ENCODE measurements at regions not wholly inside any gene's neighbourhood (a gene's known extent, or its start where the extent isn't known, plus 50 kb on each side); places are given as distances from the start of the nearest gene placed in this dataset.
A peak's percentile ranks its signal among the peaks of the same experiment; 100 is the strongest.
"Not testable (repeated sequence)": the region's sequence is repeated elsewhere in the genome, so short reads cannot be mapped to it uniquely, and the experiment has no call there.

DNA sequence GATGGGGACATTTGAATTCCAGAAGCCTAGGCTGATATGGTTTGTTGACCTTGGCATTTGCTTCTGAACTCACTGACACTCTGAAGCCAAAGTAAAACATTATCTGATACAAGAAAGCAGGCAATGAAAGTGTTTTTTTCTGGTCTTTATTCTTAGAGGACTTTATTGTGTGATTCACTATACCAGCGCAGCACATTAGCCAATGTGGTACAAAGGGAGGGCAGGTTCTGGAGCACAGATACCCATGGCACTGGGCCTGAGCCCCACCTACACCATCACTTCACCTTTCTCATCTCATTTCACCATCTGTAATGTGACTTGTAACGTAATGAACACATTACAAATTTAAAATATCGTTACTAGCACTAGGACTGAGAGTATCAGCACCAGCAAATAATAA, 89.7 kb upstream of the ZNF366 start:
- no peaks in the 10 kb centered on the region for H3K36me3 ChIP-seq
- H3K4me1 ChIP-seq = peaks cover 27% of the 10 kb centered on the region
- intact Hi-C loops (cut with DNase I) = no loop called here
- H3K4me3 ChIP-seq = no peak overlapping the region
- TF ChIP-seq, protein P1, sequence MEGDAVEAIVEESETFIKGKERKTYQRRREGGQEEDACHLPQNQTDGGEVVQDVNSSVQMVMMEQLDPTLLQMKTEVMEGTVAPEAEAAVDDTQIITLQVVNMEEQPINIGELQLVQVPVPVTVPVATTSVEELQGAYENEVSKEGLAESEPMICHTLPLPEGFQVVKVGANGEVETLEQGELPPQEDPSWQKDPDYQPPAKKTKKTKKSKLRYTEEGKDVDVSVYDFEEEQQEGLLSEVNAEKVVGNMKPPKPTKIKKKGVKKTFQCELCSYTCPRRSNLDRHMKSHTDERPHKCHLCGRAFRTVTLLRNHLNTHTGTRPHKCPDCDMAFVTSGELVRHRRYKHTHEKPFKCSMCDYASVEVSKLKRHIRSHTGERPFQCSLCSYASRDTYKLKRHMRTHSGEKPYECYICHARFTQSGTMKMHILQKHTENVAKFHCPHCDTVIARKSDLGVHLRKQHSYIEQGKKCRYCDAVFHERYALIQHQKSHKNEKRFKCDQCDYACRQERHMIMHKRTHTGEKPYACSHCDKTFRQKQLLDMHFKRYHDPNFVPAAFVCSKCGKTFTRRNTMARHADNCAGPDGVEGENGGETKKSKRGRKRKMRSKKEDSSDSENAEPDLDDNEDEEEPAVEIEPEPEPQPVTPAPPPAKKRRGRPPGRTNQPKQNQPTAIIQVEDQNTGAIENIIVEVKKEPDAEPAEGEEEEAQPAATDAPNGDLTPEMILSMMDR (IDR thresholded peaks at IDR 0.05) = no peak
- H3K27ac ChIP-seq = peak overlapping the region; percentile 64
- ATAC-seq (no peak), DNase-seq (no peak)
- H3K9me3 ChIP-seq = peaks cover 4% of the 10 kb centered on the region
- H3K27me3 ChIP-seq = no peaks in the 10 kb centered on the region

GRCh38 chr5:72588640-72589039, 81.4 kb upstream of the ZNF366 start:
- Histone ChIP-seq H3K9me3 (no peaks in the 10 kb centered on the region), H3K4me1 (no peaks in the 10 kb centered on the region), H3K27ac (no peak overlapping the region), H3K27me3 (no peaks in the 10 kb centered on the region), H3K4me3 (no peak overlapping the region), H3K36me3 (no peaks in the 10 kb centered on the region)
- intact Hi-C loops (cut with DNase I) = no loop called here
- DNase-seq (no peak), ATAC-seq (no peak)
- TF ChIP-seq, protein P1 (IDR thresholded peaks at IDR 0.05) = no peak

DNA sequence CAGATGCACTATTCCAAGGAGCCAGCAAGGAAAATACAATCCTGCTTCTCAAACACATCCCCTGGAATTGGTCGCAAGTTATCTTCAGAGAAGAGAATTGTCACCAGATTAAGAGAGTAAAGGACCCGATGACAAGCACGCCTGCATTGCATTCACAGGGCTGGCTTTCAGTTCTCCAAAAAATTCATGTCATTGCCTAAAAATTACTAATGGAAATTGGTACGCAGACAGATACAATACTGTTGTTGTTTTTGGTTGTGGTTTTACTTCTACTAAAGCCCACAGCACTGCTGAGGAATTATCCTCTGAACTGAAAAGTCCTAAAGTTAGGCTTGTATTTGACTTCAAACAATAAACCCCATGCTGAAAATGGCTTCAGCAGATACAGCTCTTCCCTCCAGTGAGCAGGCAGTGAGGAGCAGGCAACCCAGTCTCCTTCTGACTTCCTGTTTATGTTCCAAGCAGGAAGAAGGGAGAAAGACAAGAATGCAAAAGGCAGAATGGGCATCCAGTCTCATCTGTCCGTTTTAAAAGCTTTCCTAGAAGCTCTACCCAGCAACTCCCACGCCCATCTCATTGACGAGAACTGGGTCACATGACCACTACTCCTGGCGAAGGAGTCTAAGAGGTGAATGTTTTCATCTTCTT, 80.6 kb upstream of the ZNF366 start:
- Histone ChIP-seq H3K36me3 (no peaks in the 10 kb centered on the region), H3K27me3 (no peaks in the 10 kb centered on the region), H3K9me3 (no peaks in the 10 kb centered on the region), H3K4me3 (no peak overlapping the region), H3K4me1 (no peaks in the 10 kb centered on the region), H3K27ac (no peak overlapping the region)
- ATAC-seq = peak; percentile 52
- no peak for DNase-seq
- TF ChIP-seq, protein P1 (IDR thresholded peaks at IDR 0.05) = no peak
- intact Hi-C loops (cut with DNase I) = no loop called here

DNA sequence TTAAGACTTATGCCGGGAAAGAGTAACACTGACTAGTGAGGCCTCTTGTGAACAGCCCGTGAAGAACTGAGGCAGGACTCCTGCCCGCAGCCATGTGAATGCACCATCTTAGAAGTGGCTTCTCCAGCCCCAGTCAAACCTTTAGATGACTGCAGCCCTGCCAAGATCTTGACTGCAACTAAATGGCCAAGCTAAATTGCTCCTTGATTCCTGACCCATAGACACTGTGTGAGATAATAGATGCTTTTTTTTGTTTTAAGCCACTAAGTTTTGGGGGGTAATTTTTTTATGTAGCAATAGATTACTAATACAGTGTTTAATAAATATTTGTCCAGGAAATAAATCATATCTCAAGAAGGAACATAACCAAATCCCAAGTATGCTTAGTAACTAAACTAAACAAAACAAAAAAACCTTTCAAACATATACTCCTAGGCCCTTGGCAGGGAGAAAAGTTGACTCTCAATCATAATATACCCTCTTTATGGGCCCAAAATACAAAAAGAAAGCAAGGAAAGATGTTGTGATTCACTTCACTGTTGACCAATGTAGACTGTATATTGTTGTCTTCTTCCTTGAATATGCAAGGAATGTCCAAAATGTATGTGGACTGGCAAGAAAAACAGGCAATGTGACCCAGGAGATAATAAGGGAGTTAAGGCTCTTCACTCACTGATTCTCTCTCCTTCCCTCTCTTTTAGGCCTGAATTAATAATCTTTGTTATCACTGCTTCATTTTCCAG, 79.7 kb upstream of the ZNF366 start:
- H3K4me1 ChIP-seq = no peaks in the 10 kb centered on the region
- DNase-seq (no peak), ATAC-seq (no peak)
- H3K27me3 ChIP-seq = no peaks in the 10 kb centered on the region
- TF ChIP-seq, protein P1 (IDR thresholded peaks at IDR 0.05) = no peak
- intact Hi-C loops (cut with DNase I) = no loop called here
- H3K4me3 ChIP-seq = no peak overlapping the region
- H3K27ac ChIP-seq = no peak overlapping the region
- no peaks in the 10 kb centered on the region for H3K36me3 ChIP-seq
- H3K9me3 ChIP-seq = no peaks in the 10 kb centered on the region

DNA sequence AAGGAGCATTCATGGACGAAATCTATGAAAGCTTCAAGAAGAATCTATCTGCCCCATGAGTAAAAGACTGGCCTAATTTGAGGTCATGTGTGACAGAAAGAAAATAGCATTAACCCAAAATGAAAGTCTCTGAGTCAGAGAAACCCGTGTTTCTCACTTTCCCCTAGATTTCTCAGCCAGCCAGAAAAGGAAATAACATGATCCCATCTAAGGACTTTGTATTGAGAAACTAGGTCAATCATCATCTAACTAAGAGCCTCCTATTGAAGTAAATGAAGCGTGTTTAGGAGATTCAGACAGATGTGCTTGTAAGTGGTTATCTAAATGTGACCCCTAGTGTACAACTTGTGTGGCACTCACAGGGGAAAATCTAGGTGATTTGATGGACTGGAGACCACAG, 77.3 kb upstream of the ZNF366 start:
- TF ChIP-seq, protein P1 (IDR thresholded peaks at IDR 0.05) = no peak
- Histone ChIP-seq H3K4me3 (no peak overlapping the region), H3K9me3 (no peaks in the 10 kb centered on the region), H3K36me3 (no peaks in the 10 kb centered on the region), H3K27me3 (no peaks in the 10 kb centered on the region), H3K27ac (no peak overlapping the region), H3K4me1 (no peaks in the 10 kb centered on the region)
- ATAC-seq (peak; percentile 65), DNase-seq (no peak)
- intact Hi-C loops (cut with DNase I) = no loop called here

- intact Hi-C loops (cut with DNase I); H3K27ac ChIP-seq; ATAC-seq; H3K4me3 ChIP-seq; H3K9me3 ChIP-seq; H3K36me3 ChIP-seq; H3K4me1 ChIP-seq; DNase-seq; H3K27me3 ChIP-seq: not testable (repeated sequence)
These were observed 72.1 kb upstream of the ZNF366 start for GRCh38 chr5:72579290-72579689.

All from upper lobe of right lung (tissue), 1 donor.